Kidney (tissue), 13 donors: ENCODE measurements at regions not wholly inside any gene's neighbourhood (a gene's known extent, or its start where the extent isn't known, plus 50 kb on each side); places are given as distances from the start of the nearest gene placed in this dataset.

Experiments used
- DNase-seq, 5 donors: peaks; one replicate each; pipeline ENCODE4 v3.0.0-alpha.2; 2013 to 2020
- FAIRE-seq: peaks from 2 replicates; lab custom pipeline; 2012; peaks lifted over from hg19 to GRCh38; lab: Jason Lieb, UNC
- H3K27ac ChIP-seq, 2 donors: one replicate each; pipeline ENCODE4 v1.7.0; 2013; ENCODE audit warnings: low read depth in 2 of 2, low read length in 2 of 2, inconsistent platforms in 1 of 2
- H3K27me3 ChIP-seq: one replicate; pipeline ENCODE4 v1.7.1; 2013; ENCODE audit warnings: low read length, inconsistent platforms; ENCODE audit not compliant: control insufficient read depth, insufficient read depth
- H3K36me3 ChIP-seq, 3 donors: one replicate each; pipeline versions ENCODE4 v1.7.0 to v1.7.1; 2013; ENCODE audit warnings: low read length in 3 of 3, control low read depth in 1 of 3, inconsistent platforms in 1 of 3; ENCODE audit not compliant: insufficient read depth in 3 of 3, control insufficient read depth in 2 of 3
- H3K4me1 ChIP-seq, 3 donors: one replicate each; pipeline versions ENCODE4 v1.7.0 to v1.7.1; 2013; ENCODE audit warnings: low read length in 3 of 3, inconsistent platforms in 1 of 3, low read depth in 1 of 3; ENCODE audit not compliant: control insufficient read depth in 2 of 3, insufficient read depth in 2 of 3
- H3K4me3 ChIP-seq, 3 donors: one replicate each; pipeline versions ENCODE4 v1.7.0 to v1.8.1; 2013; ENCODE audit warnings: low read length in 3 of 3, control low read depth in 1 of 3, inconsistent platforms in 1 of 3
- H3K9ac ChIP-seq, 3 donors: one replicate each; pipeline versions ENCODE4 v1.7.0 to v1.7.1; 2013; ENCODE audit warnings: low read length in 3 of 3, control low read depth in 1 of 3, inconsistent platforms in 1 of 3
- H3K9me3 ChIP-seq, 3 donors: one replicate each; pipeline versions ENCODE4 v1.7.0 to v1.7.1; 2013; ENCODE audit warnings: low read length in 3 of 3, control low read depth in 1 of 3, inconsistent platforms in 1 of 3; ENCODE audit not compliant: control insufficient read depth in 2 of 3, insufficient read depth in 1 of 3
- CTCF ChIP-seq: IDR thresholded peaks from 3 replicates; pipeline ENCODE4 v1.5.1; 2012; ENCODE audit warnings: mild to moderate bottlenecking, moderate library complexity, borderline replicate concordance; ENCODE audit not compliant: insufficient read depth; ENCODE audit errors: extremely low read depth
- intact Hi-C: fragments of 100-400 bp; cut with DNase I; formaldehyde crosslinking; loops from one replicate; pipeline ENCODE4 v1.11.1; 2022
- donor health status: control.
- donor health status: control.
- donor health status: control.
- donor health status: control.
- donor health status: control.
- donor health status: DM: yes; HTN: yes; CAD: no.
- donor health status: Normal renal cell carcinoma (clear cell type).

GRCh38 chr1:29648798-29649188, 412.5 kb downstream of the PTPRU start:
- no peak for TF ChIP-seq CTCF
- Histone ChIP-seq H3K27me3 (no peaks in the 10 kb centered on the region), H3K4me1 (no peaks in the 10 kb centered on the region), H3K27ac (no peak overlapping the region), H3K9ac (no peak overlapping the region), H3K4me3 (no peak overlapping the region), H3K36me3 (no peaks in the 10 kb centered on the region), H3K9me3 (no peaks in the 10 kb centered on the region)
- intact Hi-C loops, result no loop called here
- DNase-seq (peak in 1 of 5 donors; percentile 4), FAIRE-seq (no peak)

- no peak for TF ChIP-seq CTCF
- Histone ChIP-seq H3K4me1 (no peaks in the 10 kb centered on the region), H3K9ac (no peak overlapping the region), H3K27me3 (no peaks in the 10 kb centered on the region), H3K4me3 (no peak overlapping the region), H3K9me3 (no peaks in the 10 kb centered on the region), H3K36me3 (no peaks in the 10 kb centered on the region), H3K27ac (no peak overlapping the region)
- intact Hi-C loops, result no loop called here
- FAIRE-seq (no peak), DNase-seq (peak in 2 of 5 donors; percentile 1 to 9)
These were observed 411.7 kb downstream of the PTPRU start for GRCh38 chr1:29648026-29648425.

- Histone ChIP-seq H3K4me1 (no peaks in the 10 kb centered on the region), H3K36me3 (no peaks in the 10 kb centered on the region), H3K4me3 (no peak overlapping the region), H3K9me3 (no peaks in the 10 kb centered on the region), H3K27ac (no peak overlapping the region), H3K9ac (no peak overlapping the region), H3K27me3 (no peaks in the 10 kb centered on the region)
- DNase-seq (no peak), FAIRE-seq (no peak)
- no peak for TF ChIP-seq CTCF
- intact Hi-C loops, result no loop called here
These were observed 411.3 kb downstream of the PTPRU start for GRCh38 chr1:29647581-29647980.

GRCh38 chr1:29646161-29646775, 409.9 kb downstream of the PTPRU start:
- H3K36me3 ChIP-seq, result no peaks in the 10 kb centered on the region
- DNase-seq, result peak in 2 of 5 donors; percentile 3 to 13
- intact Hi-C loops, result no loop called here
- H3K27ac ChIP-seq, result no peak overlapping the region
- H3K4me3 ChIP-seq, result no peak overlapping the region
- TF ChIP-seq CTCF, result no peak
- FAIRE-seq, result no peak
- no peaks in the 10 kb centered on the region for H3K9me3 ChIP-seq
- no peaks in the 10 kb centered on the region for H3K4me1 ChIP-seq
- H3K9ac ChIP-seq, result no peak overlapping the region
- no peaks in the 10 kb centered on the region for H3K27me3 ChIP-seq
